Epithelial cell of proximal tubule (primary cell): ENCODE measurements at regions not wholly inside any gene's neighbourhood (a gene's known extent, or its start where the extent isn't known, plus 50 kb on each side); places are given as distances from the start of the nearest gene placed in this dataset.
"Not testable (repeated sequence)": the region's sequence is repeated elsewhere in the genome, so short reads cannot be mapped to it uniquely, and the experiment has no call there.

Source experiments
- DNase-seq: peaks from one replicate; pipeline ENCODE4 v3.0.0-alpha.2; 2011; ENCODE audit warnings: low read depth
- H3K4me3 ChIP-seq: 2 replicates; pipeline ENCODE4 v1.5.1; 2011; ENCODE audit warnings: low read depth, mild to moderate bottlenecking, low read length
- TF ChIP-seq, protein P1 (sequence below): conservative IDR thresholded peaks from 2 replicates; pipeline ENCODE4 v1.5.1; 2012; ENCODE audit warnings: low read depth, mild to moderate bottlenecking, low read length

- TF ChIP-seq, protein P1, sequence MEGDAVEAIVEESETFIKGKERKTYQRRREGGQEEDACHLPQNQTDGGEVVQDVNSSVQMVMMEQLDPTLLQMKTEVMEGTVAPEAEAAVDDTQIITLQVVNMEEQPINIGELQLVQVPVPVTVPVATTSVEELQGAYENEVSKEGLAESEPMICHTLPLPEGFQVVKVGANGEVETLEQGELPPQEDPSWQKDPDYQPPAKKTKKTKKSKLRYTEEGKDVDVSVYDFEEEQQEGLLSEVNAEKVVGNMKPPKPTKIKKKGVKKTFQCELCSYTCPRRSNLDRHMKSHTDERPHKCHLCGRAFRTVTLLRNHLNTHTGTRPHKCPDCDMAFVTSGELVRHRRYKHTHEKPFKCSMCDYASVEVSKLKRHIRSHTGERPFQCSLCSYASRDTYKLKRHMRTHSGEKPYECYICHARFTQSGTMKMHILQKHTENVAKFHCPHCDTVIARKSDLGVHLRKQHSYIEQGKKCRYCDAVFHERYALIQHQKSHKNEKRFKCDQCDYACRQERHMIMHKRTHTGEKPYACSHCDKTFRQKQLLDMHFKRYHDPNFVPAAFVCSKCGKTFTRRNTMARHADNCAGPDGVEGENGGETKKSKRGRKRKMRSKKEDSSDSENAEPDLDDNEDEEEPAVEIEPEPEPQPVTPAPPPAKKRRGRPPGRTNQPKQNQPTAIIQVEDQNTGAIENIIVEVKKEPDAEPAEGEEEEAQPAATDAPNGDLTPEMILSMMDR: no peak
- no peak for DNase-seq
- H3K4me3 ChIP-seq: no peak overlapping the region
Measured at GRCh38 chr7:53237344-53237913, 202.0 kb downstream of the POM121L12 start.

DNA sequence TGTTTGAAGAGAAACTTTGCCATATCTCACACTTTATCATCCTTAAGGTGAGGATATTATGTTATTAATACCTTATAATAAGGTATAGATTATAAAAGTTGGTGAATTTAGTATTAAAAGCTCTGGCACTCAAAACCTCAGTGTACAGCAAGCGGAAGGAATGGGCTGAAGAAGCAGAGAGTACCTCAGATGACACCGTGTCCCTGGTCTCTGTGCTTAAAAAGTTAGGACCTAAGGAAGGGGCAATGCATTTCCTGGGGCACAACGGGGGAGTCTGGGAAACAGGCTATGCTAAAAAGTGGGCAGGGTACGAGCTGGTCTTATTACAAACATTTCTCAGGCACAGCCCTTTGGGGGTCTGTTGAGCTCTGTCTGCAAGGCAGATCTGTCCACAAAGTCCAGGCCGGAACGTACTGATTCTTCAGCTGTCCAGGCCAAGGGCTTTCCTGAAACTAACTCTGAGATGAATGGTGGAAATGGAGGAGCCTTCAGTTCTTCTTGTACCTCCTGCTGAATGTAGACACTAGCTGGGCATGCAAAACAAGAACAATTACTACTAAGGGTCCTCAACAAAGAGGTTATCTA is 202.7 kb downstream of the POM121L12 start:
- TF ChIP-seq, protein P1: no peak
- no peak for DNase-seq
- no peak overlapping the region for H3K4me3 ChIP-seq

GRCh38 chr7:53239151-53239550 is 203.7 kb downstream of the POM121L12 start:
- not testable (repeated sequence) for DNase-seq, H3K4me3 ChIP-seq

DNA sequence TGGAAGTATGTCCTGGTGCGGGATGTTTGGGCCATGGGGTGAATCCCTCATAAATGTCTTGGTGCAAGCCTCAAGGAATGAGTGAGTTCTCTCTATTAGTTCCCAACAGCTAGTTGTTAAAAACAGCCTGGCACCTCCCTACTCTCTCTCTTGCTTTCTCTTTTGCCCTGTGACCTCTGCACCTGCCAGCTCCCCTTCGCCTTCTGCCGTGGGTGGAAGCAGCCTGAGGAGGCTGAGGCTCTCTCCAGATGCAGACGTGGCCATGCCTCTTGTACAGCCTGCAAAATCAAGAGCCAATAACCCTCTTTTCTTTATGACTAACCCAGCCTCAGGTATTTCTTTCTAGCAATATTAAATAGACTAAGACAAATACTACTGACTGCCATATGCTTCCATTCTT is 210.3 kb downstream of the POM121L12 start:
- DNase-seq: no peak
- H3K4me3 ChIP-seq: no peak overlapping the region
- TF ChIP-seq, protein P1: no peak

GRCh38 chr7:53246957-53247356 is 211.5 kb downstream of the POM121L12 start:
- no peak for DNase-seq
- no peak overlapping the region for H3K4me3 ChIP-seq

GRCh38 chr7:53252539-53252938 is 217.1 kb downstream of the POM121L12 start:
- TF ChIP-seq, protein P1: no peak
- no peak for DNase-seq

More at GRCh38 chr7:53246957-53247356, 211.5 kb downstream of the POM121L12 start:
- TF ChIP-seq, protein P1: no peak

DNA sequence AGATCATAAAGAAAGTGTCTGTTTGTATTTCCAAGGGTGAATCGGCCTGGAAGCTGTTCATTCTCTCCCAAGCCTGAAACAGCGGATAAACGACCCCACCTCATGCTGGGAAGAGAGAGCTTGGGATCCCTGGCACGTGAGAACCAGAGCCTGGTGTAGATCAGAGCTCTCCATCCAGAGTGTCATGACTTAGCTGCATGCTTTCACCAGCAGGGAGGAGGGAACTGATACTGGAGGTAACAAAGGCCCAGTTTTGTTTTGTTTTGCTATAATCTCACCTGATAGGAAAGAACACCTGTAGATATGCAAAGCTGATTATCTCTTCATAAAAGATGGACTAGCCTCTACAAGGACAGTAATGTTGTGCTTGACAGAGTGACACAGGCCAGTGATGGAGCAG is 236.6 kb downstream of the POM121L12 start:
- no peak for DNase-seq
- no peak overlapping the region for H3K4me3 ChIP-seq
- TF ChIP-seq, protein P1: no peak

More at GRCh38 chr7:53252539-53252938, 217.1 kb downstream of the POM121L12 start:
- H3K4me3 ChIP-seq: no peak overlapping the region
